ENCODE measurements at regions not wholly inside any gene's neighbourhood (a gene's known extent, or its start where the extent isn't known, plus 50 kb on each side); places are given as distances from the start of the nearest gene placed in this dataset.

- intact Hi-C loops (cut with DNase I): no loop called here
- Histone ChIP-seq H3K27ac (no peak overlapping the region), H3K4me3 (no peak overlapping the region), H3K4me1 (no peaks in the 10 kb centered on the region), H3K9me3 (no peaks in the 10 kb centered on the region), H3K36me3 (no peaks in the 10 kb centered on the region), H3K27me3 (no peaks in the 10 kb centered on the region)
- DNase-seq (no peak), ATAC-seq (no peak)
- no peak for TF ChIP-seq CTCF (IDR thresholded peaks at IDR 0.05)
Observed at GRCh38 chr10:2786251-2786650, 281.1 kb upstream of the PFKP start.

- TF ChIP-seq CTCF (IDR thresholded peaks at IDR 0.05): no peak
- intact Hi-C loops (cut with DNase I): no loop called here
- Histone ChIP-seq H3K4me1 (no peaks in the 10 kb centered on the region), H3K9me3 (no peaks in the 10 kb centered on the region), H3K4me3 (no peak overlapping the region), H3K27ac (no peak overlapping the region), H3K36me3 (no peaks in the 10 kb centered on the region), H3K27me3 (no peaks in the 10 kb centered on the region)
- ATAC-seq: no peak
- DNase-seq: no peak
Observed at GRCh38 chr10:2784766-2785165, 282.6 kb upstream of the PFKP start.

- H3K27ac ChIP-seq: no peak overlapping the region
- no peaks in the 10 kb centered on the region for H3K4me1 ChIP-seq
- intact Hi-C loops (cut with DNase I): no loop called here
- ATAC-seq (no peak), DNase-seq (no peak)
- no peaks in the 10 kb centered on the region for H3K36me3 ChIP-seq
- TF ChIP-seq CTCF (IDR thresholded peaks at IDR 0.05): no peak
- H3K9me3 ChIP-seq: no peaks in the 10 kb centered on the region
- no peaks in the 10 kb centered on the region for H3K27me3 ChIP-seq
- no peak overlapping the region for H3K4me3 ChIP-seq
Observed at GRCh38 chr10:2782950-2783349, 284.4 kb upstream of the PFKP start.

GRCh38 chr10:2782265-2782664 lies 285.1 kb upstream of the PFKP start:
- no peak overlapping the region for H3K4me3 ChIP-seq
- no peaks in the 10 kb centered on the region for H3K4me1 ChIP-seq
- intact Hi-C loops (cut with DNase I): no loop called here
- no peak for ATAC-seq
- H3K9me3 ChIP-seq: no peaks in the 10 kb centered on the region
- H3K36me3 ChIP-seq: no peaks in the 10 kb centered on the region
- H3K27me3 ChIP-seq: no peaks in the 10 kb centered on the region
- no peak for DNase-seq
- TF ChIP-seq CTCF (IDR thresholded peaks at IDR 0.05): no peak
- H3K27ac ChIP-seq: no peak overlapping the region

- no peak for DNase-seq
- intact Hi-C loops (cut with DNase I): no loop called here
- H3K27ac ChIP-seq: no peak overlapping the region
- no peak overlapping the region for H3K4me3 ChIP-seq
- no peak for ATAC-seq
- TF ChIP-seq CTCF (IDR thresholded peaks at IDR 0.05): no peak
- H3K36me3 ChIP-seq: no peaks in the 10 kb centered on the region
- H3K4me1 ChIP-seq: no peaks in the 10 kb centered on the region
- H3K27me3 ChIP-seq: peaks cover 0 to 3% of the 10 kb centered on the region in 2 donors
- H3K9me3 ChIP-seq: no peaks in the 10 kb centered on the region
Observed at GRCh38 chr10:2777666-2778355, 289.5 kb upstream of the PFKP start.
